Erythroblast (primary cell): ENCODE measurements at regions not wholly inside any gene's neighbourhood (a gene's known extent, or its start where the extent isn't known, plus 50 kb on each side); places are given as distances from the start of the nearest gene placed in this dataset.

Experiments
- GATA1 ChIP-seq: IDR thresholded peaks from 2 replicates; pipeline ENCODE4 v1.6.1; 2011; ENCODE audit warnings: low read depth, mild to moderate bottlenecking, control low read depth, low read length, moderate library complexity
- POLR2A ChIP-seq: IDR thresholded peaks from 2 replicates; pipeline ENCODE4 v1.6.1; 2011; ENCODE audit warnings: mild to moderate bottlenecking, low read length

DNA sequence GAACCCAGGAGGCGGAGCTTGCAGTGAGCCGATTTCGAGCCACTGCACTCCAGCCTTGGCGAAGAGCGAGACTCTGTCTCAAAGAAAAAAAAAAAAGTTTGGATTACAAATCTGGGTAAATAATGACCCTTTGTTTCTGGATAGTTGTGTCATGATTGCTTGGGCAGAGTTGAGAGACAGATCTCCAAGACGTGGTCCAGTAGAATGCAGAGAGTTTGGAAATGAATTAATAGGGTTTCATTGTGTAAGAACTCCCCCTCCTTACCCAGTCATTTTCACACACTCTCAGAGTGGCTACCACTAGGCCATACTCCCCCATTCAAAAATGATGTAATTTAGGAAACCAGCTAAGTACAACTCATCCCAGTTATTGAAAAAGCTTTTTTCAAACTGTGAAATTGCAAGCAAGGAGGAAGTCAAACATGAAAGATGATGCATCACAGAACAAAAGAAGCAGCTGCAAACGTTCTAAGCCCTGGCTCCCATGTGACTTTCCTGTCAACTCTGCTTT, 1331.9 kb downstream of the AACS start:
- TF ChIP-seq GATA1 (no peak), POLR2A (no peak)
